Uterus (tissue), 2 donors: ENCODE measurements at regions not wholly inside any gene's neighbourhood (a gene's known extent, or its start where the extent isn't known, plus 50 kb on each side); places are given as distances from the start of the nearest gene placed in this dataset.

Source experiments
- CTCF ChIP-seq, 4 experiments: fragments of 200-600 bp in 2 of 4; fragments of 450-650 bp in 2 of 4; sonication (generic) in 2 of 4; IDR thresholded peaks; one replicate each; pipeline ENCODE4 v1.5.1; 2016 to 2019; ENCODE audit warnings: antibody characterized with exemption in 4 of 4, mild to moderate bottlenecking in 2 of 4, moderate library complexity in 1 of 4
- POLR2A ChIP-seq, 2 donors: fragments of 450-650 bp; IDR thresholded peaks; one replicate each; pipeline ENCODE4 v1.6.1; 2016; ENCODE audit warnings: antibody characterized with exemption in 2 of 2, mild to moderate bottlenecking in 1 of 2, moderate library complexity in 1 of 2

GRCh38 chr15:62907275-62907674 is 135.3 kb upstream of the TPM1 start:
- TF ChIP-seq CTCF (IDR thresholded peaks at IDR 0.05) (no peak), POLR2A (IDR thresholded peaks at IDR 0.05) (no peak)
